Colonic mucosa (tissue), 4 donors: ENCODE measurements at regions not wholly inside any gene's neighbourhood (a gene's known extent, or its start where the extent isn't known, plus 50 kb on each side); places are given as distances from the start of the nearest gene placed in this dataset.

ENCODE experiments used
- DNase-seq: peaks from one replicate; pipeline ENCODE4 v3.0.0-alpha.2; 2020
- H3K27ac ChIP-seq: fragments of 200-600 bp; one replicate; pipeline ENCODE4 v1.8.0; 2021
- H3K27me3 ChIP-seq: fragments of 200-600 bp; one replicate; pipeline ENCODE4 v1.8.0; 2021
- H3K36me3 ChIP-seq: fragments of 200-600 bp; one replicate; pipeline ENCODE4 v1.8.0; 2021
- H3K4me1 ChIP-seq: fragments of 200-600 bp; one replicate; pipeline ENCODE4 v1.8.0; 2021; ENCODE audit warnings: mild to moderate bottlenecking
- H3K4me3 ChIP-seq: fragments of 200-600 bp; one replicate; pipeline ENCODE4 v1.8.0; 2021
- H3K9ac ChIP-seq, 2 donors: one replicate each; pipeline ENCODE4 v1.7.0; 2013; ENCODE audit warnings: control low read depth in 2 of 2, low read depth in 2 of 2, low read length in 2 of 2
- H3K9me3 ChIP-seq: fragments of 200-600 bp; one replicate; pipeline ENCODE4 v1.8.0; 2021
- intact Hi-C: fragments of 100-400 bp; cut with DNase I; formaldehyde crosslinking; loops from one replicate; pipeline ENCODE4 v1.14.1; 2022
- TF ChIP-seq, protein P1 (sequence below): fragments of 200-600 bp; IDR thresholded peaks from one replicate; pipeline ENCODE4 v1.8.0; 2022; ENCODE audit warnings: antibody characterized with exemption, mild to moderate bottlenecking
- donor health status: healthy.
- donor health status: DM: no; HTN: no; CAD: no.
- donor health status: DM: no; HTN: no; CAD: no.

DNA sequence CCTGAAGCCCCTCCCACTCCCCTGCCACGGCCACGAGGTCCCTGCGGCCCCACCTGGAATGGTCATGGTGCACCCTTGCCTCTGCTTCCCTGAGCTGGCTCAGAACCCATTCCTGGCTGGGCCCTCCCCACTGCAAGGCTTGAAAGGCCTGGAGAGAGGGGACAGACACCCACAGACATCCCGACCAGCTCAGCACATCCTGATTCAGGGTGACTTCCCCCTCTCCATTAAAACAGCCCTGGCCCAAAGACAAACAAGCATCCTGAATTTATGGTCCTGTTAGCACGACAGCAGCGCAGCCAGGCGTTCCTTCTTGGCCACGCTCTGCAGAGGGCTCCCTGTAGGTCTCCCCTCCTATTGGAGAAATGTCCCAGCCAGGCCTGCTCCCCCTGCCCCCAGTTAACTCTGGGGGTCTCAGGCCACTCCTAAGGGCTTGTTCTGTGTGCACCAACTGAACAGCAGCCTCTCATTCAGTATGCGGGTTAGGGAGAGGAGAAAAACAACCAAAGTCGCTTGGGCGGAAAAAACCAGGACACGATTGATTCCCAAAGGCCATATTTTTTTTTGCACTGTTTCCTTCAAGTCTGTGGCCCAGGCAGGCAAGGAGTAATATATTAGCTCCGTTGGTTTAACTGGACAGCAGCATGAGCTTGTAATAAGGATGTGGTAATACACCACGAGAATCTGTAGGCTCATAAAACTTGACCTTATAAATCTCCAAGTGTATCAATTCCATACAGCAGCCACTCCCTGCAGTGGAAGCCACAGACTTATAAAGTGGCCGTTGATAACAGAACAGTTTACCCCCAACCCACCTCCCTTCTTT is 106.7 kb upstream of the MSX1 start:
- Histone ChIP-seq H3K36me3 (no peaks in the 10 kb centered on the region), H3K27ac (no peak overlapping the region), H3K4me1 (no peaks in the 10 kb centered on the region), H3K4me3 (no peak overlapping the region), H3K27me3 (no peaks in the 10 kb centered on the region), H3K9me3 (no peaks in the 10 kb centered on the region), H3K9ac (no peak overlapping the region)
- intact Hi-C loops: no loop called here
- DNase-seq: no peak
- TF ChIP-seq, protein P1, sequence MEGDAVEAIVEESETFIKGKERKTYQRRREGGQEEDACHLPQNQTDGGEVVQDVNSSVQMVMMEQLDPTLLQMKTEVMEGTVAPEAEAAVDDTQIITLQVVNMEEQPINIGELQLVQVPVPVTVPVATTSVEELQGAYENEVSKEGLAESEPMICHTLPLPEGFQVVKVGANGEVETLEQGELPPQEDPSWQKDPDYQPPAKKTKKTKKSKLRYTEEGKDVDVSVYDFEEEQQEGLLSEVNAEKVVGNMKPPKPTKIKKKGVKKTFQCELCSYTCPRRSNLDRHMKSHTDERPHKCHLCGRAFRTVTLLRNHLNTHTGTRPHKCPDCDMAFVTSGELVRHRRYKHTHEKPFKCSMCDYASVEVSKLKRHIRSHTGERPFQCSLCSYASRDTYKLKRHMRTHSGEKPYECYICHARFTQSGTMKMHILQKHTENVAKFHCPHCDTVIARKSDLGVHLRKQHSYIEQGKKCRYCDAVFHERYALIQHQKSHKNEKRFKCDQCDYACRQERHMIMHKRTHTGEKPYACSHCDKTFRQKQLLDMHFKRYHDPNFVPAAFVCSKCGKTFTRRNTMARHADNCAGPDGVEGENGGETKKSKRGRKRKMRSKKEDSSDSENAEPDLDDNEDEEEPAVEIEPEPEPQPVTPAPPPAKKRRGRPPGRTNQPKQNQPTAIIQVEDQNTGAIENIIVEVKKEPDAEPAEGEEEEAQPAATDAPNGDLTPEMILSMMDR: no peak

DNA sequence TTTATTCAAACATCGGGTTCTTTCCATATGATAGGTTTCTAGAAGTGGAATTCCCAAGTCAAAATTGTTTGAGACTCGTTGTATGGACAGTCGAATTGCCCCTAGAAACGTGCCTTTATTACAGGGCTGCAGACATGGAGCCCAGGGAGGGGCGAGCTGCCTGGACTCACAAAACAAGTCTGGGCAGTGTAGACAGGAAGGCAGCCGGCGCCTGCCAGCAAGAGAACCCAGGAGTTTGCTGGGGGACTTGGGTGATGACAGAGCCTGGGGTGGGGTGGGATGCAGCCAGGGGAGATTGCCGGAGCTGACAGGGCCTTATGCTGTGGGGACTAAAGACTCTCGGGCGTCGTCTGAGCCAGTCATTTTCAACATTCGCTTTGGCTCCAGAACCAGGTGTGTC is 107.4 kb upstream of the MSX1 start:
- intact Hi-C loops: no loop called here
- TF ChIP-seq, protein P1: no peak

DNA sequence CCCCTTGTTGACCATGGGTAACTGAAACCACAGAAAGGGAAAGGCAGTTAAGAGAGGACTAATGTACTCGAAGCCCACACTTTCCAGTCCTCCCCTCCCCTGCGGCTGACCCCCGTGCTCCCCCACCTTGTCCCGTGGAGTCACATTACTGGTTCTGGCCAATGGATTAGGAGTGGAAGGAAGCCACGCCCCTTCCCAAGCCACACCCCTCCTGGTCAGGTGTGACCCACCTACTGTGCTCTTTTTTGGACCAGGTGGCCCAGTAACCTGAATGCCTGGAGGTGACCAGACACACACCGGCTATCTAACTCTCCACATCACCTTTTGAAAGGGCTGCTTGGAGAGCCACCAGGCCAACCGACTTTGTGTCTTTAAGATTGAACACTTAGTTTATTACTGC is 109.3 kb upstream of the MSX1 start:
- Histone ChIP-seq H3K4me1 (no peaks in the 10 kb centered on the region), H3K27ac (no peak overlapping the region), H3K9me3 (no peaks in the 10 kb centered on the region), H3K4me3 (no peak overlapping the region), H3K36me3 (no peaks in the 10 kb centered on the region), H3K27me3 (no peaks in the 10 kb centered on the region), H3K9ac (no peak overlapping the region)
- TF ChIP-seq, protein P1: no peak
- no peak for DNase-seq
- intact Hi-C loops: no loop called here

More for the DNA sequence above, 107.4 kb upstream of the MSX1 start:
- H3K9me3 ChIP-seq: no peaks in the 10 kb centered on the region
- H3K9ac ChIP-seq: no peak overlapping the region
- no peak overlapping the region for H3K4me3 ChIP-seq
- no peaks in the 10 kb centered on the region for H3K4me1 ChIP-seq
- DNase-seq: no peak
- H3K36me3 ChIP-seq: no peaks in the 10 kb centered on the region
- H3K27me3 ChIP-seq: no peaks in the 10 kb centered on the region
- no peak overlapping the region for H3K27ac ChIP-seq

DNA sequence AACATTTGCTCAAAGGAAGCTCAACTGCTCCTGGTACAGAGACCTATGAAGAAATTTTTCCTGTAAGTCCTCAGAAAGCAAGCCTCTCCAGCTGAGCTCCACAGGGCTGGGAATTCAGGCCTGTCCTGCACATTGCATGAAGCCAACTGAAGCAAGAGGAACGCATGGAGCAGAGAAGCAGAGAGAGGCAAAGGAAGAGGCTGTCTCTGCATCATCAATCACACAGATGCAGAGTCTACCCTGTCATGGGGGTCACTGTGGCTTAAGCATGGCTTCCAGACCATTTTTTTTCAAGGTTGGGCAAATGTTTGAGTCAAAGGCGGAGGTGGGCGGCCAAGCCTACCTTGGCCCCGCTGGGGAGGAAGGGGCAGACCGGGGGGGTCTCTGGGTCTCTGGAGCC is 110.3 kb upstream of the MSX1 start:
- no peak overlapping the region for H3K4me3 ChIP-seq
- H3K27me3 ChIP-seq: no peaks in the 10 kb centered on the region
- TF ChIP-seq, protein P1: no peak
- H3K36me3 ChIP-seq: no peaks in the 10 kb centered on the region
- H3K27ac ChIP-seq: no peak overlapping the region
- intact Hi-C loops: no loop called here
- H3K4me1 ChIP-seq: no peaks in the 10 kb centered on the region
- no peaks in the 10 kb centered on the region for H3K9me3 ChIP-seq
- DNase-seq: no peak
- no peak overlapping the region for H3K9ac ChIP-seq

DNA sequence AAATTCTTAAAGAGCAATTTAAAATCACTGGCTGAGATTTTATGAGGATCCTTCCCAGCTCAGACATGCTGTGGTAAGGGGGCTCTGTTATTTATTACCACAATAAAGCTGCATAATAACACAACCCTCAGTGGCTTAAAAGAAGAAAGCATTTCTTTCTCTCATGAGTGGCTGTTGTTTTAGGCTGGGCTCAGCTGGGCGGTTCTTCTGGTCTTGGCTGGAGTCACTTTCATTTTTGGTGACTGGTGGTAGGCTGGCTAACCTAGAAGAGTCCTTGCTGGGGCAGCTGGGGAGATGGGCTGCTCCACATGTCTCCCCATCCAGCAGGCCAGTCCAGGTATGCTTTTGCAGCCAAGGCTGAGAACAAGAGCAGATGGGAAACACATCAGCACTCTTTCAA is 113.0 kb upstream of the MSX1 start:
- Histone ChIP-seq H3K27me3 (no peaks in the 10 kb centered on the region), H3K4me1 (no peaks in the 10 kb centered on the region), H3K27ac (no peak overlapping the region), H3K9me3 (no peaks in the 10 kb centered on the region), H3K9ac (no peak overlapping the region), H3K4me3 (no peak overlapping the region), H3K36me3 (no peaks in the 10 kb centered on the region)
- intact Hi-C loops: no loop called here
- TF ChIP-seq, protein P1: no peak
- no peak for DNase-seq
